RPMI7951 (cell line): ENCODE measurements at regions not wholly inside any gene's neighbourhood (a gene's known extent, or its start where the extent isn't known, plus 50 kb on each side); places are given as distances from the start of the nearest gene placed in this dataset.
"Not testable (repeated sequence)": the region's sequence is repeated elsewhere in the genome, so short reads cannot be mapped to it uniquely, and the experiment has no call there.

Experiments used
- DNase-seq: peaks from one replicate; pipeline ENCODE4 v3.0.0-alpha.2; 2012; ENCODE audit warnings: low read depth

GRCh38 chr9:100811643-100812042, 216.9 kb upstream of the PLPPR1 start:
- DNase-seq: no peak

- no peak for DNase-seq
These were observed 214.7 kb upstream of the PLPPR1 start for GRCh38 chr9:100813871-100814270.

GRCh38 chr9:100819980-100820379, 208.5 kb upstream of the PLPPR1 start:
- DNase-seq: no peak

GRCh38 chr9:100833035-100833434, 195.5 kb upstream of the PLPPR1 start:
- DNase-seq: not testable (repeated sequence)

- no peak for DNase-seq
These were observed 189.7 kb upstream of the PLPPR1 start for GRCh38 chr9:100838857-100839256.

GRCh38 chr9:100848726-100849125, 179.8 kb upstream of the PLPPR1 start:
- DNase-seq: no peak

GRCh38 chr9:100852088-100852487, 176.4 kb upstream of the PLPPR1 start:
- no peak for DNase-seq

GRCh38 chr9:100856238-100856637, 172.3 kb upstream of the PLPPR1 start:
- DNase-seq: no peak

GRCh38 chr9:100865111-100865510, 163.4 kb upstream of the PLPPR1 start:
- no peak for DNase-seq

- DNase-seq: no peak
These were observed 162.9 kb upstream of the PLPPR1 start for GRCh38 chr9:100865648-100866047.

- DNase-seq: no peak
These were observed 159.2 kb upstream of the PLPPR1 start for GRCh38 chr9:100869326-100869725.

- no peak for DNase-seq
These were observed 148.6 kb upstream of the PLPPR1 start for GRCh38 chr9:100879884-100880283.

- no peak for DNase-seq
These were observed 148.2 kb upstream of the PLPPR1 start for GRCh38 chr9:100880284-100880683.

- DNase-seq: no peak
These were observed 144.0 kb upstream of the PLPPR1 start for GRCh38 chr9:100884518-100884917.

GRCh38 chr9:100890321-100890720, 138.2 kb upstream of the PLPPR1 start:
- DNase-seq: no peak

- DNase-seq: no peak
These were observed 117.3 kb upstream of the PLPPR1 start for GRCh38 chr9:100911273-100911672.

- DNase-seq: no peak
These were observed 115.3 kb upstream of the PLPPR1 start for GRCh38 chr9:100913257-100913656.

- DNase-seq: no peak
These were observed 114.3 kb upstream of the PLPPR1 start for GRCh38 chr9:100914266-100914665.

GRCh38 chr9:100919506-100919905, 109.0 kb upstream of the PLPPR1 start:
- no peak for DNase-seq

- DNase-seq: no peak
These were observed 102.2 kb upstream of the PLPPR1 start for GRCh38 chr9:100926366-100926765.

GRCh38 chr9:100927763-100928162, 100.8 kb upstream of the PLPPR1 start:
- DNase-seq: no peak

- DNase-seq: peak; percentile 15
These were observed 94.9 kb upstream of the PLPPR1 start for GRCh38 chr9:100933656-100934055.

- DNase-seq: no peak
These were observed 91.1 kb upstream of the PLPPR1 start for GRCh38 chr9:100937382-100937781.

- no peak for DNase-seq
These were observed 90.0 kb upstream of the PLPPR1 start for GRCh38 chr9:100938507-100938906.

GRCh38 chr9:100939636-100940035, 88.9 kb upstream of the PLPPR1 start:
- DNase-seq: no peak
